Central memory CD8-positive, alpha-beta T cell (primary cell): ENCODE measurements at regions not wholly inside any gene's neighbourhood (a gene's known extent, or its start where the extent isn't known, plus 50 kb on each side); places are given as distances from the start of the nearest gene placed in this dataset.

ENCODE experiments used
- ATAC-seq: fragments of 150-1000 bp; cut with Tn5 transposase; replicated peaks from 2 replicates; pipeline ENCODE4 v1.10.0; 2022; ENCODE audit warnings: mild to moderate bottlenecking, moderate FRiP score, moderate number of reproducible peaks; ENCODE audit not compliant: poor library complexity, severe bottlenecking; ENCODE audit errors: extremely low read depth
- DNase-seq, 2 donors: peaks; one replicate each; pipeline ENCODE4 v3.0.0; 2021; ENCODE audit warnings: low spot score in 2 of 2
- H3K27ac Mint-ChIP-seq: one replicate; pipeline ENCODE4 v1.8.0; 2022; ENCODE audit warnings: low read depth, mild to moderate bottlenecking, moderate library complexity, mixed read lengths
- H3K27me3 Mint-ChIP-seq: one replicate; pipeline ENCODE4 v1.8.0; 2022; ENCODE audit warnings: mixed read lengths
- H3K36me3 Mint-ChIP-seq: one replicate; pipeline ENCODE4 v1.8.0; 2022; ENCODE audit warnings: mild to moderate bottlenecking, moderate library complexity, mixed read lengths; ENCODE audit not compliant: insufficient read depth
- H3K4me1 Mint-ChIP-seq: one replicate; pipeline ENCODE4 v1.8.0; 2022; ENCODE audit warnings: mixed read lengths
- H3K4me3 Mint-ChIP-seq: one replicate; pipeline ENCODE4 v1.8.0; 2022; ENCODE audit warnings: mild to moderate bottlenecking, moderate library complexity, mixed read lengths
- H3K9me3 Mint-ChIP-seq: one replicate; pipeline ENCODE4 v1.8.0; 2022; ENCODE audit warnings: mixed read lengths

GRCh38 chr7:26513948-26514347 is 222.3 kb downstream of the SNX10 start:
- no peaks in the 10 kb centered on the region for H3K4me1 Mint-ChIP-seq
- no peak overlapping the region for H3K27ac Mint-ChIP-seq
- H3K36me3 Mint-ChIP-seq = no peaks in the 10 kb centered on the region
- no peak overlapping the region for H3K4me3 Mint-ChIP-seq
- H3K9me3 Mint-ChIP-seq = no peaks in the 10 kb centered on the region
- peaks cover 11% of the 10 kb centered on the region for H3K27me3 Mint-ChIP-seq
- no peak for DNase-seq
- ATAC-seq = no peak

GRCh38 chr7:26514633-26515032 is 223.0 kb downstream of the SNX10 start:
- no peaks in the 10 kb centered on the region for H3K4me1 Mint-ChIP-seq
- H3K27ac Mint-ChIP-seq = no peak overlapping the region
- H3K4me3 Mint-ChIP-seq = no peak overlapping the region
- no peaks in the 10 kb centered on the region for H3K36me3 Mint-ChIP-seq
- DNase-seq (no peak), ATAC-seq (no peak)
- peaks cover 16% of the 10 kb centered on the region for H3K27me3 Mint-ChIP-seq
- H3K9me3 Mint-ChIP-seq = no peaks in the 10 kb centered on the region

GRCh38 chr7:26515314-26515842 is 223.7 kb downstream of the SNX10 start:
- Mint-ChIP-seq H3K27me3 (peaks cover 23% of the 10 kb centered on the region), H3K4me3 (no peak overlapping the region), H3K4me1 (no peaks in the 10 kb centered on the region), H3K36me3 (no peaks in the 10 kb centered on the region), H3K9me3 (no peaks in the 10 kb centered on the region), H3K27ac (no peak overlapping the region)
- no peak for DNase-seq
- ATAC-seq = no peak

- Mint-ChIP-seq H3K9me3 (no peaks in the 10 kb centered on the region), H3K27me3 (peaks cover 32% of the 10 kb centered on the region), H3K4me3 (no peak overlapping the region), H3K4me1 (no peaks in the 10 kb centered on the region), H3K36me3 (no peaks in the 10 kb centered on the region), H3K27ac (no peak overlapping the region)
- DNase-seq = no peak
- ATAC-seq = no peak
These were observed 228.8 kb downstream of the SNX10 start for GRCh38 chr7:26520483-26520882.

GRCh38 chr7:26522633-26523032 is 231.0 kb downstream of the SNX10 start:
- Mint-ChIP-seq H3K36me3 (no peaks in the 10 kb centered on the region), H3K27me3 (peaks cover 39% of the 10 kb centered on the region), H3K4me1 (no peaks in the 10 kb centered on the region), H3K4me3 (no peak overlapping the region), H3K9me3 (no peaks in the 10 kb centered on the region), H3K27ac (no peak overlapping the region)
- ATAC-seq = no peak
- DNase-seq = no peak

- no peak overlapping the region for H3K4me3 Mint-ChIP-seq
These were observed 234.0 kb downstream of the SNX10 start for GRCh38 chr7:26525398-26526264.

GRCh38 chr7:26526265-26526587 is 234.6 kb downstream of the SNX10 start:
- H3K36me3 Mint-ChIP-seq = no peaks in the 10 kb centered on the region
- ATAC-seq = no peak
- no peaks in the 10 kb centered on the region for H3K9me3 Mint-ChIP-seq
- no peak overlapping the region for H3K4me3 Mint-ChIP-seq
- H3K4me1 Mint-ChIP-seq = no peaks in the 10 kb centered on the region
- no peak overlapping the region for H3K27ac Mint-ChIP-seq
- peaks cover 53% of the 10 kb centered on the region for H3K27me3 Mint-ChIP-seq
- DNase-seq = no peak

More at GRCh38 chr7:26525398-26526264, 234.0 kb downstream of the SNX10 start:
- no peaks in the 10 kb centered on the region for H3K9me3 Mint-ChIP-seq
- H3K36me3 Mint-ChIP-seq = no peaks in the 10 kb centered on the region
- H3K4me1 Mint-ChIP-seq = no peaks in the 10 kb centered on the region
- DNase-seq = no peak
- peaks cover 53% of the 10 kb centered on the region for H3K27me3 Mint-ChIP-seq
- no peak for ATAC-seq
- no peak overlapping the region for H3K27ac Mint-ChIP-seq

- Mint-ChIP-seq H3K27me3 (peaks cover 99% of the 10 kb centered on the region), H3K36me3 (no peaks in the 10 kb centered on the region), H3K4me3 (no peak overlapping the region), H3K27ac (no peak overlapping the region), H3K9me3 (no peaks in the 10 kb centered on the region), H3K4me1 (no peaks in the 10 kb centered on the region)
- DNase-seq = no peak
- no peak for ATAC-seq
These were observed 240.3 kb downstream of the SNX10 start for GRCh38 chr7:26531926-26532325.

GRCh38 chr7:26532471-26532870 is 240.8 kb downstream of the SNX10 start:
- Mint-ChIP-seq H3K4me3 (no peak overlapping the region), H3K27me3 (peaks cover 99% of the 10 kb centered on the region), H3K27ac (no peak overlapping the region), H3K9me3 (no peaks in the 10 kb centered on the region), H3K4me1 (no peaks in the 10 kb centered on the region), H3K36me3 (no peaks in the 10 kb centered on the region)
- DNase-seq = no peak
- ATAC-seq = no peak

- Mint-ChIP-seq H3K9me3 (no peaks in the 10 kb centered on the region), H3K4me1 (no peaks in the 10 kb centered on the region), H3K27me3 (peaks cover 99% of the 10 kb centered on the region), H3K36me3 (no peaks in the 10 kb centered on the region), H3K4me3 (no peak overlapping the region), H3K27ac (no peak overlapping the region)
- no peak for ATAC-seq
- DNase-seq = no peak
These were observed 241.6 kb downstream of the SNX10 start for GRCh38 chr7:26533217-26533616.

GRCh38 chr7:26534649-26535482 is 243.2 kb downstream of the SNX10 start:
- Mint-ChIP-seq H3K9me3 (no peaks in the 10 kb centered on the region), H3K27me3 (peaks cover 100% of the 10 kb centered on the region), H3K36me3 (no peaks in the 10 kb centered on the region), H3K4me3 (no peak overlapping the region), H3K4me1 (no peaks in the 10 kb centered on the region), H3K27ac (no peak overlapping the region)
- ATAC-seq (no peak), DNase-seq (no peak)

GRCh38 chr7:26535483-26536007 is 243.9 kb downstream of the SNX10 start:
- ATAC-seq = no peak
- no peak for DNase-seq
- Mint-ChIP-seq H3K36me3 (no peaks in the 10 kb centered on the region), H3K9me3 (no peaks in the 10 kb centered on the region), H3K4me3 (no peak overlapping the region), H3K4me1 (no peaks in the 10 kb centered on the region), H3K27ac (no peak overlapping the region), H3K27me3 (peaks cover 100% of the 10 kb centered on the region)
